Upper lobe of right lung (tissue), 1 donor: ENCODE measurements at regions not wholly inside any gene's neighbourhood (a gene's known extent, or its start where the extent isn't known, plus 50 kb on each side); places are given as distances from the start of the nearest gene placed in this dataset.

Experiments
- ATAC-seq: fragments of 200-7000 bp; cut with Tn5 transposase; one replicate; pipeline ENCODE4 v1.9.1; 2020; ENCODE audit warnings: mild to moderate bottlenecking, moderate library complexity
- DNase-seq: peaks from one replicate; pipeline ENCODE4 v3.0.0-alpha.2; 2020
- H3K27ac ChIP-seq: fragments of 200-600 bp; one replicate; pipeline ENCODE4 v1.8.0; 2022
- H3K27me3 ChIP-seq: fragments of 200-600 bp; one replicate; pipeline ENCODE4 v1.8.0; 2022; ENCODE audit warnings: mild to moderate bottlenecking
- H3K36me3 ChIP-seq: fragments of 200-600 bp; one replicate; pipeline ENCODE4 v1.8.0; 2022
- H3K4me1 ChIP-seq: fragments of 200-600 bp; one replicate; pipeline ENCODE4 v1.8.0; 2022
- H3K4me3 ChIP-seq: fragments of 200-600 bp; one replicate; pipeline ENCODE4 v1.8.0; 2022; ENCODE audit warnings: mild to moderate bottlenecking
- H3K9me3 ChIP-seq: fragments of 200-600 bp; one replicate; pipeline ENCODE4 v1.8.0; 2022
- CTCF ChIP-seq: fragments of 200-600 bp; IDR thresholded peaks from one replicate; pipeline ENCODE4 v1.8.0; 2022; ENCODE audit warnings: antibody characterized with exemption
- intact Hi-C: fragments of 100-400 bp; cut with DNase I; formaldehyde crosslinking; loops from one replicate; pipeline ENCODE4 v1.11.0; 2022
- donor health status: DM: no; HTN: yes; CAD: no; lungs with severe emphysema.

DNA sequence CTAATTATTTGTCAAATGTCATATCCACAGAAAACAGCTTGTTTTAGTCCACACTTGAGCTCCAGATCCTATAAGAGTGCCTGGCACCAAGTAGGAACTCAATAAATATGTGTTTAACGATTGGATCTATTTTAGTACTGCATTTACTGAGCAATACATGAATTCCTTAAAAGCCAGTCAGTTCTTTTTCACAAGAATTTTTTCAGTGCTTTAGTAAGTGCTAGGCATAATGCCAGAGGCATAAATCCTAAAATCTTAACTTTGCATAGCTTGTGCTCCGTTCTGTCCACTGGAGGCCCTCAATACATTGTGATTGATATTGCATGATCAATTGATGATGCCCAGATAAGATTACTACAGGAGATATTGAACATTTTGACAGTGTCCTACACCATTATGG is 67.3 kb upstream of the PCSK5 start:
- no peaks in the 10 kb centered on the region for H3K9me3 ChIP-seq
- H3K4me1 ChIP-seq = peaks cover 3% of the 10 kb centered on the region
- H3K27me3 ChIP-seq = no peaks in the 10 kb centered on the region
- no peak for ATAC-seq
- no peak for DNase-seq
- H3K36me3 ChIP-seq = no peaks in the 10 kb centered on the region
- intact Hi-C loops = no loop called here
- H3K4me3 ChIP-seq = no peak overlapping the region
- H3K27ac ChIP-seq = no peak overlapping the region
- no peak for TF ChIP-seq CTCF

DNA sequence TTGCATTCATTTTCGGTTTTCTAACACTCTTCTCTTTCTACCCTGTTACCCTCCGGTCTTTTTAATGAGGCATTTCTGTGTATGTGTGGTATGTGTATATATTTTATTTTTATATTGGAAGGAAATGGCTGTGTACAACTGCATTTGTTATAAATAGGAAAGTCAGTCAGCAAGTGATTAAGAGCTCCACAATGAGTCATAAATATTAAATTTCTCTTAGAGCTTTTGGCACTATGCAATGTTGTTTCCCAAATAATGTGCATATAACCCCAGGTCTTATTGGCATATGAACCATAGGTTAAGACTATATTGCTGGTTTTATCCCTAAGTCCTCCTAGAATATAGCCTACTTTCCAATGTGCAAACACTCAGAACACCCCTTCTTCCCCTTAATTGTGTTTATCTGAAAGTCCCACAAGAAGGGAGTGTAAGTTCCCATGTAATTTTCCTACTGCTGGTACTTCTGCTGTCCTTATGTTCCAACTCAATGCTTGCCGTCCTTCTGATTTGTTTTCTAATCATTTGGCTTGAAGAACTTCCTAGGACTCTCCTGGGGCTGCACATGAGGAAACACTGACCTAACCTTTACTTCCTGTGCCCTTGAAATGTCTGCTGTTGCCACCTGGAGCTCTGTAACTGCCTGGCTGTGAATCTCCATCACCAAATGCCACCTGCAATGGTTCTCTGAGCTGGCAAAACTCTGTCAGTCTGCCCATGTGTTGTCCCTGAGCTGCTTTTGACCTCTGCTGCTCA is 65.5 kb upstream of the PCSK5 start:
- Histone ChIP-seq H3K4me3 (no peak overlapping the region), H3K27me3 (no peaks in the 10 kb centered on the region), H3K9me3 (no peaks in the 10 kb centered on the region), H3K36me3 (no peaks in the 10 kb centered on the region), H3K27ac (no peak overlapping the region), H3K4me1 (peaks cover 3% of the 10 kb centered on the region)
- intact Hi-C loops = no loop called here
- no peak for ATAC-seq
- no peak for DNase-seq
- TF ChIP-seq CTCF = no peak

GRCh38 chr9:75826314-75826713 is 64.2 kb upstream of the PCSK5 start:
- ATAC-seq = no peak
- H3K4me1 ChIP-seq = peaks cover 3% of the 10 kb centered on the region

GRCh38 chr9:75830303-75830702 is 60.2 kb upstream of the PCSK5 start:
- Histone ChIP-seq H3K36me3 (no peaks in the 10 kb centered on the region), H3K27me3 (no peaks in the 10 kb centered on the region), H3K27ac (no peak overlapping the region), H3K4me3 (no peak overlapping the region), H3K9me3 (no peaks in the 10 kb centered on the region), H3K4me1 (peaks cover 3% of the 10 kb centered on the region)
- TF ChIP-seq CTCF = no peak
- intact Hi-C loops = no loop called here
- DNase-seq = no peak
- no peak for ATAC-seq

More at GRCh38 chr9:75826314-75826713, 64.2 kb upstream of the PCSK5 start:
- no peaks in the 10 kb centered on the region for H3K36me3 ChIP-seq
- no peaks in the 10 kb centered on the region for H3K27me3 ChIP-seq
- H3K27ac ChIP-seq = no peak overlapping the region
- intact Hi-C loops = no loop called here
- DNase-seq = no peak
- no peak overlapping the region for H3K4me3 ChIP-seq
- no peak for TF ChIP-seq CTCF
- no peaks in the 10 kb centered on the region for H3K9me3 ChIP-seq

- Histone ChIP-seq H3K4me1 (no peaks in the 10 kb centered on the region), H3K9me3 (no peaks in the 10 kb centered on the region), H3K27ac (no peak overlapping the region), H3K4me3 (no peak overlapping the region), H3K36me3 (no peaks in the 10 kb centered on the region), H3K27me3 (no peaks in the 10 kb centered on the region)
- TF ChIP-seq CTCF = no peak
- no peak for DNase-seq
- ATAC-seq = no peak
- intact Hi-C loops = no loop called here
These were observed 56.7 kb upstream of the PCSK5 start for GRCh38 chr9:75833778-75834177.

- no peaks in the 10 kb centered on the region for H3K9me3 ChIP-seq
- H3K27me3 ChIP-seq = no peaks in the 10 kb centered on the region
- intact Hi-C loops = no loop called here
- no peak overlapping the region for H3K27ac ChIP-seq
- TF ChIP-seq CTCF = no peak
- DNase-seq (no peak), ATAC-seq (no peak)
- H3K4me3 ChIP-seq = no peak overlapping the region
- H3K36me3 ChIP-seq = no peaks in the 10 kb centered on the region
- H3K4me1 ChIP-seq = no peaks in the 10 kb centered on the region
These were observed 55.6 kb upstream of the PCSK5 start for GRCh38 chr9:75834878-75835277.
